ENCODE measurements at regions not wholly inside any gene's neighbourhood (a gene's known extent, or its start where the extent isn't known, plus 50 kb on each side); places are given as distances from the start of the nearest gene placed in this dataset.

DNA sequence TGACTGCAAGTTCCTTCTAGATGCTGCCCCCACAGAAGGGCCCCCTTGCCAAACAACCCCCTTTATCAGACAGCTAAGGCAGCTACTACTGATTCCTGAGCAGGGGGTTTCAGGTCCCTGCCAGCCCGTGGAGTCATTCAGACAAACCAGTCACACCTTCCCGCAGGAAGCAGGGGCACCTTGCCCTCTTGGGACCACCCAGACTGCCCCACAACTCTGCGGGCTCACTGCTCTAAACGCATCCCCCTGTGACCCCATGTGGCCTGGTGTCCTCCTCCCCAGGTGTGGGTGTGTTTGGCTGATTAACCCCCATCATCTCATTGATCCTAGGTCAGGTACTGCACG, 298.9 kb downstream of the TCERG1L start:
- no peak for ATAC-seq (ENCODE audit: low FRiP score)
- DNase-seq (ENCODE audit: low spot score) = no peak

DNA sequence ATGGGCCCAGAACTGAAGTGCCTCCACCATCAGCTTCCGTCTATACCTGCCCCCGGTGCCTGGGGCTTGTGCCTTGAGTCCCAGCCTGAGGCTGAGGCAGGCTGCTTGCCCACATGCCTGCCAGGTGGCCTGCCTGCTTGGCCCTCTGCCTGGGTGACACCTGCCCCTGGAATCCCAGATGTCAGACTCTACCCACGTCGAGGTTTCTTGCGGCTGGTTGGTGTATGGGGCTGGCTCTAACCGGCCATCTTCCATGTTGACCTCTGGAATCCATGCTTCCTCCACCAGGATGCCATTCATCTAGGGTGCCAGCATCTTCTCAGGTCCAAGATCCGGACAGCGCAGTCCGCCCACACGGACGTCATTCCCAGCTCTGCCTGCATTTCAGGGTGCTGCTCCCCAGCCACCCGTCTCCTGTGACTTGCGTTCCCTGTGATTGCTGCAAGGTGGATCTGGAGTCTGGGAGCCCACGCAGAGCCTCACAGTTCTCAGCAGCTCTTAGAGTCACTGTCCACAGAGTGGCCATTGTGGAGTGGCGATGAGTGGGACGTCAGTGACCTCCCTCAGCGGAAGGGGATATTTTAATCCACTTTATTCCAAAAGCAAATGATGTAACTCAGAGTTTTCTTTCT, 298.1 kb downstream of the TCERG1L start:
- TF ChIP-seq, protein P1, sequence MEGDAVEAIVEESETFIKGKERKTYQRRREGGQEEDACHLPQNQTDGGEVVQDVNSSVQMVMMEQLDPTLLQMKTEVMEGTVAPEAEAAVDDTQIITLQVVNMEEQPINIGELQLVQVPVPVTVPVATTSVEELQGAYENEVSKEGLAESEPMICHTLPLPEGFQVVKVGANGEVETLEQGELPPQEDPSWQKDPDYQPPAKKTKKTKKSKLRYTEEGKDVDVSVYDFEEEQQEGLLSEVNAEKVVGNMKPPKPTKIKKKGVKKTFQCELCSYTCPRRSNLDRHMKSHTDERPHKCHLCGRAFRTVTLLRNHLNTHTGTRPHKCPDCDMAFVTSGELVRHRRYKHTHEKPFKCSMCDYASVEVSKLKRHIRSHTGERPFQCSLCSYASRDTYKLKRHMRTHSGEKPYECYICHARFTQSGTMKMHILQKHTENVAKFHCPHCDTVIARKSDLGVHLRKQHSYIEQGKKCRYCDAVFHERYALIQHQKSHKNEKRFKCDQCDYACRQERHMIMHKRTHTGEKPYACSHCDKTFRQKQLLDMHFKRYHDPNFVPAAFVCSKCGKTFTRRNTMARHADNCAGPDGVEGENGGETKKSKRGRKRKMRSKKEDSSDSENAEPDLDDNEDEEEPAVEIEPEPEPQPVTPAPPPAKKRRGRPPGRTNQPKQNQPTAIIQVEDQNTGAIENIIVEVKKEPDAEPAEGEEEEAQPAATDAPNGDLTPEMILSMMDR (IDR thresholded peaks at IDR 0.05) = no peak
- ATAC-seq (ENCODE audit: low FRiP score) (no peak), DNase-seq (ENCODE audit: low spot score) (no peak)

More for the DNA sequence above, 298.9 kb downstream of the TCERG1L start:
- TF ChIP-seq, protein P1 (IDR thresholded peaks at IDR 0.05) = no peak

DNA sequence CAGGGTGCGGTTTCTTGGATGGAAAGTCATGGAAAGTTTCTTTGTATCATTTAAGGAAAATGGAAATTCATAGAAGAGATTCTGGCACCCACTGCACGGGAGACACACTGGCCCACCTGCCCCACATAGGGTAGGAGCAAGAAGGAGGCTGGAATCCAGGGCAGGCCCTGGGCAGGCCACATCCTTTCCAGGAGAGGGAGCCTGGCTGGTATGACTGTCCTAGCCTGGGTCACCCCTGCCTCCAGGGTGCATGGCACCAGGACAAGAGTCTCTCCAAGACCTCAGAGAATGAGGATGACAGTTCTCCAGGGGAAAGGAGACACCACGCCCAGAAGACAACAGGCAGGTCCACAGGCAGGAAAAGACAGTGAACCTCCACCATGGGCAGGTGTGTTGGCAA, 297.2 kb downstream of the TCERG1L start:
- no peak for ATAC-seq (ENCODE audit: low FRiP score)
- TF ChIP-seq, protein P1 (IDR thresholded peaks at IDR 0.05) = no peak
- no peak for DNase-seq (ENCODE audit: low spot score)

DNA sequence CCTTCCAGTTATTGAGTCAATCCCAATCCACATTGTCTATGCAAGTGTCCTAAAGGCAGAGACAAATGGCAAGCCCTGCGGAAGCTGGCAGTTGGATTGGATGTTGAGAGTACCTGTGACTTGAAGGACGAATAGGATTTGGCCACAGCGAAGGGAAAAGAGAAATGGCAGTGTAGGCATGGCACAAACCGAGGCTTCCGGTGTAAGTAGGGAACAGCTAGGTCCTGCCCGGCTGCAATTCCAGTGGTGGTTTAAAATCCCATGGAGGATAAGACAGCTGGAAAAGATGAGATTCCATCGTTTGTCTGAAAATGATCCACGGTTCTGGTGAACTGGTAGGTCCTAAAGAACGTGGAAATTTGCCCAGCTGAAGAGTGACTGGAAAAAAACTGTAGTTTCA, 296.2 kb downstream of the TCERG1L start:
- TF ChIP-seq, protein P1 (IDR thresholded peaks at IDR 0.05) = no peak
- DNase-seq (ENCODE audit: low spot score) (no peak), ATAC-seq (ENCODE audit: low FRiP score) (no peak)

DNA sequence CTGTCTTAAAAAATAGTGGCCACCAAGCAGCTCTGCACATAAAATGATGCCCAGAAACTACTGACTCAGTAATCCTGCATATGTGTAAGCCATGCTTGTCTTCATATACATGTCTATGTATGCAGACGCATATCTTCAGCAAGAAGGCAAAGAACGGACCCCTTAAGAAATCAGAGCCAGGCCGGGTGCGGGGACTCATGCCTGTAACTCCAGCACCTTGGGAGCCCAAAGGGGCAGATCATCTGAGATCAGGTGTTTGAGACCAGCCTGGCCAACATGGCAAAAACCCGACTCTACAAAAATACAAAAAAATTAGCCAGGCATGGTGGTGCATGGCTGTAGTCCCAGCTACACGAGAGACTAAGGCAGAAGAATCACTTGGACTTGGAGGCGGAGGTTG, 295.0 kb downstream of the TCERG1L start:
- ATAC-seq (ENCODE audit: low FRiP score) (no peak), DNase-seq (ENCODE audit: low spot score) (no peak)
- TF ChIP-seq, protein P1 (IDR thresholded peaks at IDR 0.05) = no peak

DNA sequence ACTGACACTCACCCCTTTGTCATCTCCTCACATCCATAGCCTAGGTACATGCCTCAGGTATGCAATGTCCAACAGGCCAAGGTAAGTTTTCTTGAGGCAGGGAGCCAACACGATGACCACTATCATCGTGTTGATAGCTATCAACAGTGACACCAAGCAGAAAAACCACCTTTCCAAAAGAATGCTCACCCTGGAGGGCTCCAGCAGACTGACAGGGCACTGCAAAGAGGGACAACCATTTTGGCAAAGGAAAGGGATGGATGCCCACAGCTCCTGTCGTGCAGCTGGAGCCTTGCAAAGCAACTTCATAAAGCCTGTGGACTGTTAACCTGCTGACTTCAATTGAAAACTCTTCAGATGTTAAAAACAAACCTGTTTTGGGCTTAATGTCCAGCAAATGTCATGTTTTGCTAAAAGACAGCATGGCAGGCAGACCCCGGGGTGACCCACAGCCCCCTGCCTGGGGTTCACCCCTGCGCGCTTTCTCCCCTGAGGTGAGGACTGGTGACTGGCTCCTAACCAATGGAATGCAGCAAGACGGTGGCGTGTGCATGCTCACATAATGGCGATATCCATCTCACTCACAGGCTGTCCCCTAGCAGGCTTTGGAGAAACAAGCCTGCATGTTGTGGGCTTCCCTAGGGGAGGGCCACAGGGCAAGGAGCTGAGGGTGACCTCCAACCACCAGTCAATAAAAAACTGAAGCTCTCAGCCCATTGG, 293.8 kb downstream of the TCERG1L start:
- ATAC-seq (ENCODE audit: low FRiP score) = no peak
- TF ChIP-seq, protein P1 (IDR thresholded peaks at IDR 0.05) = no peak
- DNase-seq (ENCODE audit: low spot score) = no peak
